ENCODE measurements at regions not wholly inside any gene's neighbourhood (a gene's known extent, or its start where the extent isn't known, plus 50 kb on each side); places are given as distances from the start of the nearest gene placed in this dataset.
"Not testable (repeated sequence)": the region's sequence is repeated elsewhere in the genome, so short reads cannot be mapped to it uniquely, and the experiment has no call there.

DNA sequence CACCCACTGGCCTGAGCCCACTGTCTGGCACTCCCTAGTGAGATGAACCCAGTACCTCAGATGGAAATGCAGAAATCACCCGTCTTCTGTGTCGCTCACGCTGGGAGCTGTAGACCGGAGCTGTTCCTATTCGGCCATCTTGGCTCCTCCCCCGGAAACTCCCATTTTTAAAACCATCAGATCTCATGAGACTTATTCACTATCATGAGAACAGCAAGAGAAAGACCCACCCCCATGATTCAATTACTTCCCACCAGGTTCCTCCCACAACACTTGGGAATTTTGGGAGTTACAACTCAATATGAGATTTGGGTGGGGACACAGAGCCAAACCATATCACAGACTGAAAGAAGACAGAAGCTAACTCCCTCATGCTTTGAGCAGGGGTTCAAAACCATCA, 134.5 kb downstream of the SLC39A8 start:
- H3K79me2 ChIP-seq (ENCODE audit: control insufficient read depth, insufficient read depth, low read length); H3K27ac ChIP-seq (ENCODE audit: insufficient read depth, low read depth, low read length); H3K9me1 ChIP-seq (replicated peaks; ENCODE audit: control insufficient read depth, extremely low read depth, insufficient read depth, low read length); H3K9me3 ChIP-seq (replicated peaks; ENCODE audit: control insufficient read depth, insufficient read depth, low read length); dilution Hi-C loops (cut with MboI; ENCODE audit: extremely low pct_ligation_motif_present, low sequenced_read_pairs); POLR2A ChIA-PET; H3K9ac ChIP-seq (replicated peaks; ENCODE audit: extremely low read depth, insufficient read depth, low read length); DNase-seq (ENCODE audit: low read depth, low spot score); H3K4me3 ChIP-seq (replicated peaks in 1 of 3; ENCODE audit: insufficient read depth in 1 of 3, low read depth in 1 of 3, low read length in 3 of 3); CTCF ChIA-PET; H3K4me1 ChIP-seq (ENCODE audit: control insufficient read depth, extremely low read depth, insufficient read depth, low read length); BruUV-seq (replicated peaks); H3K27me3 ChIP-seq (ENCODE audit: control insufficient read depth in 2 of 2, insufficient read depth in 2 of 2, low read length in 2 of 2); FAIRE-seq; H4K20me1 ChIP-seq (replicated peaks; ENCODE audit: control insufficient read depth, extremely low read depth, insufficient read depth, low read length); H3K4me2 ChIP-seq (ENCODE audit: insufficient read depth, low read length); H3K36me3 ChIP-seq (ENCODE audit: control insufficient read depth in 2 of 2, extremely low read depth in 1 of 2, insufficient read depth in 2 of 2, low read length in 2 of 2); H2AFZ ChIP-seq (ENCODE audit: low read depth, low read length): not testable (repeated sequence)
- intact Hi-C loops (cut with micrococcal nuclease) = loop anchor here (5.0 kb wide), 1 partner anchor 94 kb away; no protein-coding TSS in a partner anchor

DNA sequence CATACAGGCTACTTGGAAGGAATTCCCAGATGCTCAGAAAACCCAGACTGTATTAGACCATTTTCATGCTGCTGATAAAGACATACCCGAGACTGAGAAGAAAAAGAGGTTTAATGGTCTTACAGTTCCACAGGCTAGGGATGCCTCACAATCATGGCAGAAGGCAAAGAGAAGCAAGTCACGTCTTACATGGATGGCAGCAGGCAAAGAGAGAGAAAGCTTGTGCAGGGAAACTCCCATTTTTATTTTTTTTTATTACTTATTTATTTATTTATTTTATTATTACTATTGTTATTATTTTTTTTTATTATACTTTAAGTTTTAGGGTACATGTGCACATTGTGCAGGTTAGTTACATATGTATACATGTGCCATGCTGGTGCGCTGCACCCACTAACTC, 140.6 kb downstream of the SLC39A8 start:
- H3K9ac ChIP-seq (replicated peaks; ENCODE audit: extremely low read depth, insufficient read depth, low read length); POLR2A ChIA-PET; CTCF ChIA-PET; intact Hi-C loops (cut with micrococcal nuclease); H3K4me2 ChIP-seq (ENCODE audit: insufficient read depth, low read length); FAIRE-seq; H3K9me1 ChIP-seq (replicated peaks; ENCODE audit: control insufficient read depth, extremely low read depth, insufficient read depth, low read length); BruUV-seq (replicated peaks); H3K27me3 ChIP-seq (ENCODE audit: control insufficient read depth in 2 of 2, insufficient read depth in 2 of 2, low read length in 2 of 2); H4K20me1 ChIP-seq (replicated peaks; ENCODE audit: control insufficient read depth, extremely low read depth, insufficient read depth, low read length); H3K4me3 ChIP-seq (replicated peaks in 1 of 3; ENCODE audit: insufficient read depth in 1 of 3, low read depth in 1 of 3, low read length in 3 of 3); H3K4me1 ChIP-seq (ENCODE audit: control insufficient read depth, extremely low read depth, insufficient read depth, low read length); H3K9me3 ChIP-seq (replicated peaks; ENCODE audit: control insufficient read depth, insufficient read depth, low read length); H3K79me2 ChIP-seq (ENCODE audit: control insufficient read depth, insufficient read depth, low read length); H3K36me3 ChIP-seq (ENCODE audit: control insufficient read depth in 2 of 2, extremely low read depth in 1 of 2, insufficient read depth in 2 of 2, low read length in 2 of 2); dilution Hi-C loops (cut with MboI; ENCODE audit: extremely low pct_ligation_motif_present, low sequenced_read_pairs); DNase-seq (ENCODE audit: low read depth, low spot score); H2AFZ ChIP-seq (ENCODE audit: low read depth, low read length); H3K27ac ChIP-seq (ENCODE audit: insufficient read depth, low read depth, low read length): not testable (repeated sequence)

DNA sequence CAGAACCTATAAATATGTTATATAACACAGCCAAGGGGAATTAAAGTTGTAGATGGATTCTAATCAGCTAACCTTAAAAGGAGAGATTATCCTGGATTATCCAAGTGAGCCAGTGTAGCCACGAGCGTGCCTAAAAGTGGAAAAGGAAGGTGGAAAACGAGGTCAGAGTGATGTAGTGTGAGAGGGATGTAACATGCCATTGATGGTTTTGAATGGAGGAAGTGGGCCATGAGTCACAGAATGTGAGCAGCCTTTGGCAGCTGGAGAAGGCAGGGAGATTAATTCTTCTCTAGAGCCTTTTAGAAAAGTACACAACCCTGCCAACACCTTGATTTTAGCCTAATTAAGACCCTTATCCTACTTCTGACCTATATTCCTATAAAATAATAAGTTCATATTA, 149.1 kb downstream of the SLC39A8 start:
- ChIA-PET CTCF (no interaction called here), POLR2A (no interaction called here)
- Histone ChIP-seq H3K27ac (ENCODE audit: insufficient read depth, low read depth, low read length) (no peak overlapping the region), H3K4me2 (ENCODE audit: insufficient read depth, low read length) (no peak overlapping the region), H4K20me1 (replicated peaks; ENCODE audit: control insufficient read depth, extremely low read depth, insufficient read depth, low read length) (no peaks in the 10 kb centered on the region), H3K79me2 (ENCODE audit: control insufficient read depth, insufficient read depth, low read length) (no peaks in the 10 kb centered on the region), H3K9me3 (replicated peaks; ENCODE audit: control insufficient read depth, insufficient read depth, low read length) (no peaks in the 10 kb centered on the region), H3K27me3 (ENCODE audit: control insufficient read depth in 2 of 2, insufficient read depth in 2 of 2, low read length in 2 of 2) (no peaks in the 10 kb centered on the region), H3K9ac (replicated peaks; ENCODE audit: extremely low read depth, insufficient read depth, low read length) (no peak overlapping the region), H3K36me3 (ENCODE audit: control insufficient read depth in 2 of 2, extremely low read depth in 1 of 2, insufficient read depth in 2 of 2, low read length in 2 of 2) (no peaks in the 10 kb centered on the region), H3K9me1 (replicated peaks; ENCODE audit: control insufficient read depth, extremely low read depth, insufficient read depth, low read length) (no peaks in the 10 kb centered on the region), H3K4me1 (ENCODE audit: control insufficient read depth, extremely low read depth, insufficient read depth, low read length) (peaks cover 7% of the 10 kb centered on the region), H2AFZ (ENCODE audit: low read depth, low read length) (peak overlapping the region; percentile 66), H3K4me3 (replicated peaks in 1 of 3; ENCODE audit: insufficient read depth in 1 of 3, low read depth in 1 of 3, low read length in 3 of 3) (no peak overlapping the region)
- BruUV-seq (replicated peaks) = no TSS peak
- dilution Hi-C loops (cut with MboI; ENCODE audit: extremely low pct_ligation_motif_present, low sequenced_read_pairs) (no loop called here), intact Hi-C loops (cut with micrococcal nuclease) (no loop called here)
- FAIRE-seq (peak; percentile 82), DNase-seq (ENCODE audit: low read depth, low spot score) (peak; percentile 61)
- TF ChIP-seq POLR2A (IDR thresholded peaks at IDR 0.05; ENCODE audit: low read depth, low read length) = no peak
- peak; percentile 73 for TF ChIP-seq JUN (IDR thresholded peaks at IDR 0.05; ENCODE audit: borderline replicate concordance, insufficient read depth, insufficient read length, low read depth)
- peak; percentile 76 for TF ChIP-seq FOS (IDR thresholded peaks at IDR 0.05; ENCODE audit: borderline replicate concordance, insufficient read depth, low read length)
